KMS-11 (cell line): ENCODE measurements at regions not wholly inside any gene's neighbourhood (a gene's known extent, or its start where the extent isn't known, plus 50 kb on each side); places are given as distances from the start of the nearest gene placed in this dataset.

Experiments
- H2AFZ ChIP-seq: fragments of 200-600 bp; sonication (generic); 2 replicates; pipeline ENCODE4 v1.6.1; 2016; ENCODE audit warnings: antibody characterized with exemption, mixed run types, low read depth
- H3K27ac ChIP-seq: fragments of 200-600 bp; sonication (generic); 2 replicates; pipeline ENCODE4 v1.6.1; 2016; ENCODE audit warnings: mild to moderate bottlenecking, mixed run types
- H3K27me3 ChIP-seq: fragments of 200-600 bp; sonication (generic); 2 replicates; pipeline ENCODE4 v1.6.1; 2017; ENCODE audit warnings: mild to moderate bottlenecking, low read depth, mixed run types, moderate library complexity; ENCODE audit not compliant: insufficient read depth
- H3K36me3 ChIP-seq: fragments of 200-600 bp; sonication (generic); 2 replicates; pipeline ENCODE4 v1.6.1; 2017; ENCODE audit warnings: mild to moderate bottlenecking, mixed run types; ENCODE audit not compliant: insufficient read depth
- H3K4me1 ChIP-seq: fragments of 200-600 bp; sonication (generic); 2 replicates; pipeline ENCODE4 v1.6.1; 2016; ENCODE audit warnings: mild to moderate bottlenecking, low read depth, mixed run types; ENCODE audit not compliant: poor library complexity, severe bottlenecking
- H3K4me2 ChIP-seq: fragments of 200-600 bp; sonication (generic); 2 replicates; pipeline ENCODE4 v1.7.0; 2016; ENCODE audit warnings: mild to moderate bottlenecking, mixed run types
- H3K4me3 ChIP-seq: fragments of 200-600 bp; sonication (generic); IDR thresholded peaks from 2 replicates; pipeline ENCODE4 v1.6.1; 2017; ENCODE audit warnings: low read depth, low read length, mixed read lengths; ENCODE audit not compliant: insufficient read depth
- H3K79me2 ChIP-seq: fragments of 200-600 bp; sonication (generic); 2 replicates; pipeline ENCODE4 v1.6.1; 2016; ENCODE audit warnings: low read depth, mixed run types; ENCODE audit not compliant: insufficient read depth
- H3K9ac ChIP-seq: fragments of 200-600 bp; sonication (generic); 2 replicates; pipeline ENCODE4 v1.6.1; 2016; ENCODE audit warnings: mild to moderate bottlenecking, mixed run types
- H4K20me1 ChIP-seq: fragments of 200-600 bp; sonication (generic); 2 replicates; pipeline ENCODE4 v1.6.1; 2016; ENCODE audit warnings: mild to moderate bottlenecking, mixed run types; ENCODE audit not compliant: insufficient read depth
- CTCF ChIP-seq: fragments of 200-600 bp; sonication (generic); conservative IDR thresholded peaks from 2 replicates; pipeline ENCODE4 v1.6.1; 2017; ENCODE audit warnings: low read depth, mild to moderate bottlenecking, antibody characterized with exemption, low read length, moderate library complexity, mixed read lengths

GRCh38 chr2:199570934-199571333 lies 113.2 kb upstream of the SATB2 start:
- Histone ChIP-seq H3K36me3 (no peaks in the 10 kb centered on the region), H3K27ac (no peak overlapping the region), H3K9ac (no peak overlapping the region), H4K20me1 (no peaks in the 10 kb centered on the region), H3K4me3 (no peak overlapping the region), H3K79me2 (no peaks in the 10 kb centered on the region), H3K4me2 (no peak overlapping the region), H3K27me3 (no peaks in the 10 kb centered on the region), H2AFZ (no peak overlapping the region), H3K4me1 (peaks cover 6% of the 10 kb centered on the region)
- TF ChIP-seq CTCF, result no peak

- no peak for TF ChIP-seq CTCF
- H3K27me3 ChIP-seq, result no peaks in the 10 kb centered on the region
Measured at GRCh38 chr2:199569336-199569735, 111.6 kb upstream of the SATB2 start.

GRCh38 chr2:199558156-199558555 lies 100.4 kb upstream of the SATB2 start:
- no peaks in the 10 kb centered on the region for H4K20me1 ChIP-seq
- no peaks in the 10 kb centered on the region for H3K36me3 ChIP-seq
- H3K4me3 ChIP-seq, result no peak overlapping the region
- H2AFZ ChIP-seq, result no peak overlapping the region
- H3K27ac ChIP-seq, result no peak overlapping the region
- no peaks in the 10 kb centered on the region for H3K79me2 ChIP-seq
- no peaks in the 10 kb centered on the region for H3K4me1 ChIP-seq
- no peak overlapping the region for H3K4me2 ChIP-seq
- no peak overlapping the region for H3K9ac ChIP-seq
- TF ChIP-seq CTCF, result no peak
- H3K27me3 ChIP-seq, result no peaks in the 10 kb centered on the region

More at GRCh38 chr2:199569336-199569735, 111.6 kb upstream of the SATB2 start:
- Histone ChIP-seq H3K27ac (no peak overlapping the region), H3K4me1 (peaks cover 6% of the 10 kb centered on the region), H2AFZ (no peak overlapping the region), H3K79me2 (no peaks in the 10 kb centered on the region), H4K20me1 (no peaks in the 10 kb centered on the region), H3K4me2 (no peak overlapping the region), H3K36me3 (no peaks in the 10 kb centered on the region), H3K4me3 (no peak overlapping the region), H3K9ac (no peak overlapping the region)

- TF ChIP-seq CTCF, result no peak
- H3K4me3 ChIP-seq, result no peak overlapping the region
- H3K9ac ChIP-seq, result no peak overlapping the region
- no peaks in the 10 kb centered on the region for H3K27me3 ChIP-seq
- H3K27ac ChIP-seq, result no peak overlapping the region
- H3K36me3 ChIP-seq, result no peaks in the 10 kb centered on the region
- H4K20me1 ChIP-seq, result no peaks in the 10 kb centered on the region
- H2AFZ ChIP-seq, result no peak overlapping the region
- no peaks in the 10 kb centered on the region for H3K4me1 ChIP-seq
- H3K4me2 ChIP-seq, result no peak overlapping the region
- no peaks in the 10 kb centered on the region for H3K79me2 ChIP-seq
Measured at GRCh38 chr2:199556527-199557285, 99.0 kb upstream of the SATB2 start.
